ENCODE measurements at regions not wholly inside any gene's neighbourhood (a gene's known extent, or its start where the extent isn't known, plus 50 kb on each side); places are given as distances from the start of the nearest gene placed in this dataset.

DNA sequence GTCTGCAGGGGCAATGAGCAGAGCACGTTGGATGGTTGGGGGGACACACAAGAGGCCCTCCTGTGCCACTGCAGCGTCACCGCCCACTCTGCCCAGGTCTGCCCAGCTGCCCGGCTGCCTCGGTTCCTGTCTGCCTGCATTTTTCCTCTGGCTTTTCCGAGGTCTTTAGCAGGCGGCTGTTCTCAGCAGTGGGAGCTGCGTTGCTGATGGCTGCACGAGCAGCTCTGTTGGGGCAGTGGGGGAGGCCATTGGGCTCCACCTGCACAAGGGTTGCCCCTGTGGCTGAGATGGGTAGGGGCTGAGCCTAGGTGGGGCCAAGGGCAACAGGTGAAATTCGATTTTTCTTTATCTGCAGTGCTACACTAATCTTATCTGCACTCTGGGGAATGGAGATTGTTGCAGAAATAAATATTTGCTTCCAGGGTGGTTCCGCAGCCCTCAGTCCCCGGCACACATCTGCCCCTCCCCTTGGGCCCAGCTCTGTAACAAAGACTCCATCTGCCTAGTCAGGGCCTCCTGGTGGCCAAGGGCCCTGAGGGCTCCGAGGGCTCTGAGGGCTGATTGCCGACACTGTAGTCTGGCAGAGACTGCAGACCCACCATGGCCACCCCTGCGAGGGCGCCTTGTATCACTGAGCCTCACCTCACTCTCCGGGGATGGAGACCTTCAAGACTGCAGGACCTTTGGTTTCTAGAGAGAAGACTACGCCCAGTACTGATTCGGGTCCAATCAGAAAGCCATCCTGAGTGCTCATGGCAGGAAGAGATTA, 141.7 kb upstream of the SHH start (continued):
- TF ChIP-seq, protein P1, sequence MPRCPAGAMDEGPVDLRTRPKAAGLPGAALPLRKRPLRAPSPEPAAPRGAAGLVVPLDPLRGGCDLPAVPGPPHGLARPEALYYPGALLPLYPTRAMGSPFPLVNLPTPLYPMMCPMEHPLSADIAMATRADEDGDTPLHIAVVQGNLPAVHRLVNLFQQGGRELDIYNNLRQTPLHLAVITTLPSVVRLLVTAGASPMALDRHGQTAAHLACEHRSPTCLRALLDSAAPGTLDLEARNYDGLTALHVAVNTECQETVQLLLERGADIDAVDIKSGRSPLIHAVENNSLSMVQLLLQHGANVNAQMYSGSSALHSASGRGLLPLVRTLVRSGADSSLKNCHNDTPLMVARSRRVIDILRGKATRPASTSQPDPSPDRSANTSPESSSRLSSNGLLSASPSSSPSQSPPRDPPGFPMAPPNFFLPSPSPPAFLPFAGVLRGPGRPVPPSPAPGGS (IDR thresholded peaks at IDR 0.05): no peak
- TF ChIP-seq, protein P2, sequence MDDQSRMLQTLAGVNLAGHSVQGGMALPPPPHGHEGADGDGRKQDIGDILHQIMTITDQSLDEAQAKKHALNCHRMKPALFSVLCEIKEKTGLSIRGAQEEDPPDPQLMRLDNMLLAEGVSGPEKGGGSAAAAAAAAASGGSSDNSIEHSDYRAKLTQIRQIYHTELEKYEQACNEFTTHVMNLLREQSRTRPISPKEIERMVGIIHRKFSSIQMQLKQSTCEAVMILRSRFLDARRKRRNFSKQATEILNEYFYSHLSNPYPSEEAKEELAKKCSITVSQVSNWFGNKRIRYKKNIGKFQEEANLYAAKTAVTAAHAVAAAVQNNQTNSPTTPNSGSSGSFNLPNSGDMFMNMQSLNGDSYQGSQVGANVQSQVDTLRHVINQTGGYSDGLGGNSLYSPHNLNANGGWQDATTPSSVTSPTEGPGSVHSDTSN (IDR thresholded peaks at IDR 0.05): no peak
- TF ChIP-seq ZNF302 (CRISPR knock-in tag; IDR thresholded peaks at IDR 0.05) (no peak), HOXA7 (CRISPR knock-in tag; IDR thresholded peaks at IDR 0.05) (no peak), NFE2L2 (conservative IDR thresholded peaks at IDR 0.05; ENCODE audit: low read length) (no peak), NPAS2 (CRISPR knock-in tag; IDR thresholded peaks at IDR 0.05; ENCODE audit: borderline replicate concordance) (no peak), MYC (IDR thresholded peaks at IDR 0.05; ENCODE audit: borderline replicate concordance, low read length) (no peak)

DNA sequence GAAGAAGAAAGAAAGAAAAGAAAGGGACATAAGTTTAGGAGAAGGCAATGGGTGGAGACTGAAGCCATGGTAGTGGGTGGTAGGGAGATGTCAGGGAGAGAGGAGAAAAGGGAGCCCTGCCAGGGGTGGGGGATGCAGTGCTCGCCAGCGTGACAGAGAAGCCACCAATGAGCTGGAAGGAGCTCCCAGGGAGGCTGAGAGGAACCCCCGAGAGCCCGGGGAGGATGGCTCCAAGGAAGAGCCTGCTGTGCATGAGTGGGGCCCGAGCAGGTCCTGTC, 141.2 kb upstream of the SHH start:
- H3K4me2 ChIP-seq: no peak overlapping the region
- H3K27ac ChIP-seq: peak overlapping the region; percentile 89 to 96; a peak in 4 of 6 replicates
- no peaks in the 10 kb centered on the region for H3K9me3 ChIP-seq
- peaks cover 26% of the 10 kb centered on the region for H3K4me1 ChIP-seq
- TF ChIP-seq POLR2A (IDR thresholded peaks at IDR 0.05; ENCODE audit: low read length): no peak
- no peak overlapping the region for H3K4me3 ChIP-seq
- DNase-seq (ENCODE audit: low read depth in 1 of 2, low spot score in 1 of 2) (no peak), ATAC-seq (no peak), FAIRE-seq (no peak)
- POLR2A ChIA-PET: no interaction called here
- CTCF ChIA-PET: interaction anchor here (0.9 to 2.2 kb wide), 2 partner anchors 9 to 71 kb away, joined by 3 to 5 read pairs; no protein-coding TSS in a partner anchor
- 91% methylated on average over 5 of the region's 5 CpGs for WGBS (ENCODE audit: missing lambda C conversion rate)

DNA sequence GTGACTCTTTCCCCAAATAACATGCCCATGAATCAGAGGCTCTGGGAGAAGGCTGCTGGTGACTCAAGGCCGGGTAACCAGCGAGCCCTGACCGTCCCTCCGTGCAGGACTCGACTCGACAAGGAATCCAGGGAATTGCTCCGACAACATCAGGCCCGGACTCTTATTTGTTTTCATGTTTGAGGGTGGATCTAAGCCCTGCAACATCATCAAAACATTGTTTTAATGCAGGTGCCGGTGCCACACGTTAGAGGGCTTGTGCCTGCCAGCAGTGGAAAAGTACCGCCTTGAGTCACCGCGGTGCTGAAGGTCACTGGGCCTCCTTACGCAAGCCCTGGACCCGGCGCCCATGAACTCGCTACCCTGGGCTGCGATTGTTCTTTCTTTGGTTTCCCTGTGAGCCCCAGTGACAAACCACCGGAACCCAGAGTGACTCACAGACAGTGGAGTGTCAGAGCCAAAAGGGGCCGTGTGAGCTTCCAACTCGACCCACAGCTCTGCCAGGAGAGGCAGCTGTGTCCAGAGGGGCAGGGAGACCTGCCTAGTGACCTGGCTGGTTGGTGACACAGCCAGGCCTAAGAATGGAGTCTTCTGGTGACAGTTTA, 139.4 kb upstream of the SHH start:
- peak overlapping the region; percentile 89 to 96 for H3K27ac ChIP-seq
- H3K4me3 ChIP-seq: no peak overlapping the region; the same call in 2 of the 3 replicates
- ChIA-PET POLR2A (interaction anchor here (1.5 kb wide), 2 partner anchors 11 to 91 kb away, joined by 4 to 7 read pairs; no protein-coding TSS in a partner anchor), CTCF (interaction anchor here (0.8 to 1.6 kb wide), 6 partner anchors 11 to 205 kb away, joined by 3 to 8 read pairs (median 4); no protein-coding TSS in a partner anchor)
- peak overlapping the region; percentile 82 for H3K4me2 ChIP-seq
- peak; percentile 93 to 94 for ATAC-seq
- peak; percentile 94 to 99 for DNase-seq (ENCODE audit: low read depth in 1 of 2, low spot score in 1 of 2)
- no peaks in the 10 kb centered on the region for H3K9me3 ChIP-seq
- peak; percentile 95 for FAIRE-seq
- peaks cover 34% of the 10 kb centered on the region for H3K4me1 ChIP-seq
- 0% methylated on average over 19 of the region's 21 CpGs for WGBS (ENCODE audit: missing lambda C conversion rate)
- TF ChIP-seq HOXB5 (CRISPR knock-in tag; IDR thresholded peaks at IDR 0.05) (no peak), JUN (IDR thresholded peaks at IDR 0.05) (peak; percentile 89 to 90; a peak in 4 of 5 replicates), FOXS1 (CRISPR knock-in tag; IDR thresholded peaks at IDR 0.05) (no peak), GATA3 (IDR thresholded peaks at IDR 0.05; ENCODE audit: borderline replicate concordance) (peak; percentile 83), HDAC2 (IDR thresholded peaks at IDR 0.05) (no peak), POLR2AphosphoS2 (conservative IDR thresholded peaks at IDR 0.05; ENCODE audit: low read length) (no peak), CHD4 (IDR thresholded peaks at IDR 0.05; ENCODE audit: borderline replicate concordance) (no peak), CBX2 (IDR thresholded peaks at IDR 0.05; ENCODE audit: borderline replicate concordance, low read depth) (no peak), FOSL2 (IDR thresholded peaks at IDR 0.05) (peak; percentile 68), FOSL2 (CRISPR knock-in tag; IDR thresholded peaks at IDR 0.05) (peak; percentile 88), SMC3 (IDR thresholded peaks at IDR 0.05) (peak; percentile 57; the same call in 2 of the 3 replicates), JUNB (IDR thresholded peaks at IDR 0.05) (peak; percentile 91), TP53 (CRISPR knock-in tag; IDR thresholded peaks at IDR 0.05) (no peak), ZFP36 (IDR thresholded peaks at IDR 0.05; ENCODE audit: borderline replicate concordance, partially characterized antibody) (no peak), EHMT2 (IDR thresholded peaks at IDR 0.05; ENCODE audit: low read depth) (no peak), ESRRA (IDR thresholded peaks at IDR 0.05; ENCODE audit: borderline replicate concordance, low read length) (peak; percentile 86)
- TF ChIP-seq, protein P1 (IDR thresholded peaks at IDR 0.05): peak; percentile 78; the same call in 1 of the 3 replicates
- TF ChIP-seq, protein P3, sequence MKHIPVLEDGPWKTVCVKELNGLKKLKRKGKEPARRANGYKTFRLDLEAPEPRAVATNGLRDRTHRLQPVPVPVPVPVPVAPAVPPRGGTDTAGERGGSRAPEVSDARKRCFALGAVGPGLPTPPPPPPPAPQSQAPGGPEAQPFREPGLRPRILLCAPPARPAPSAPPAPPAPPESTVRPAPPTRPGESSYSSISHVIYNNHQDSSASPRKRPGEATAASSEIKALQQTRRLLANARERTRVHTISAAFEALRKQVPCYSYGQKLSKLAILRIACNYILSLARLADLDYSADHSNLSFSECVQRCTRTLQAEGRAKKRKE (CRISPR knock-in tag; IDR thresholded peaks at IDR 0.05; ENCODE audit: low read depth): no peak
- TF ChIP-seq, protein P4, sequence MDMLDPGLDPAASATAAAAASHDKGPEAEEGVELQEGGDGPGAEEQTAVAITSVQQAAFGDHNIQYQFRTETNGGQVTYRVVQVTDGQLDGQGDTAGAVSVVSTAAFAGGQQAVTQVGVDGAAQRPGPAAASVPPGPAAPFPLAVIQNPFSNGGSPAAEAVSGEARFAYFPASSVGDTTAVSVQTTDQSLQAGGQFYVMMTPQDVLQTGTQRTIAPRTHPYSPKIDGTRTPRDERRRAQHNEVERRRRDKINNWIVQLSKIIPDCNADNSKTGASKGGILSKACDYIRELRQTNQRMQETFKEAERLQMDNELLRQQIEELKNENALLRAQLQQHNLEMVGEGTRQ (IDR thresholded peaks at IDR 0.05): no peak
- TF ChIP-seq, protein P5, sequence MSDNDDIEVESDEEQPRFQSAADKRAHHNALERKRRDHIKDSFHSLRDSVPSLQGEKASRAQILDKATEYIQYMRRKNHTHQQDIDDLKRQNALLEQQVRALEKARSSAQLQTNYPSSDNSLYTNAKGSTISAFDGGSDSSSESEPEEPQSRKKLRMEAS (IDR thresholded peaks at IDR 0.05): peak; percentile 90
- TF ChIP-seq, protein P6, sequence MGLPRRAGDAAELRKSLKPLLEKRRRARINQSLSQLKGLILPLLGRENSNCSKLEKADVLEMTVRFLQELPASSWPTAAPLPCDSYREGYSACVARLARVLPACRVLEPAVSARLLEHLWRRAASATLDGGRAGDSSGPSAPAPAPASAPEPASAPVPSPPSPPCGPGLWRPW (IDR thresholded peaks at IDR 0.05): peak; percentile 65; the same call in 1 of the 2 replicates
- TF ChIP-seq, protein P7, sequence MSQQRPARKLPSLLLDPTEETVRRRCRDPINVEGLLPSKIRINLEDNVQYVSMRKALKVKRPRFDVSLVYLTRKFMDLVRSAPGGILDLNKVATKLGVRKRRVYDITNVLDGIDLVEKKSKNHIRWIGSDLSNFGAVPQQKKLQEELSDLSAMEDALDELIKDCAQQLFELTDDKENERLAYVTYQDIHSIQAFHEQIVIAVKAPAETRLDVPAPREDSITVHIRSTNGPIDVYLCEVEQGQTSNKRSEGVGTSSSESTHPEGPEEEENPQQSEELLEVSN (IDR thresholded peaks at IDR 0.05; ENCODE audit: borderline replicate concordance, low read depth): 0 out of 2 replicates have a peak, but pooled peaks have one; percentile 25
